HG03565 (cell line): ENCODE measurements at regions not wholly inside any gene's neighbourhood (a gene's known extent, or its start where the extent isn't known, plus 50 kb on each side); places are given as distances from the start of the nearest gene placed in this dataset.
A peak's percentile ranks its signal among the peaks of the same experiment; 100 is the strongest.
"Not testable (repeated sequence)": the region's sequence is repeated elsewhere in the genome, so short reads cannot be mapped to it uniquely, and the experiment has no call there.

ENCODE experiments used
- ATAC-seq: cut with Tn5 transposase; IDR thresholded peaks from one replicate; pipeline ENCODE4 v1.9.1; 2021; ENCODE audit warnings: mild to moderate bottlenecking, moderate library complexity; ENCODE audit not compliant: unreplicated experiment

- no peak for ATAC-seq
These were observed 279.8 kb upstream of the TNC start for GRCh38 chr9:115397591-115398312.

GRCh38 chr9:115398313-115398650 lies 280.3 kb upstream of the TNC start:
- no peak for ATAC-seq

- no peak for ATAC-seq
These were observed 281.0 kb upstream of the TNC start for GRCh38 chr9:115398996-115399395.

- no peak for ATAC-seq
These were observed 282.8 kb upstream of the TNC start for GRCh38 chr9:115400796-115401195.

- ATAC-seq: no peak
These were observed 283.9 kb upstream of the TNC start for GRCh38 chr9:115401756-115402327.

GRCh38 chr9:115403753-115404152 lies 285.8 kb upstream of the TNC start:
- ATAC-seq: no peak

- ATAC-seq: no peak
These were observed 286.4 kb upstream of the TNC start for GRCh38 chr9:115404311-115404710.

GRCh38 chr9:115411516-115411915 lies 293.6 kb upstream of the TNC start:
- ATAC-seq: no peak

GRCh38 chr9:115411993-115412452 lies 294.1 kb upstream of the TNC start:
- ATAC-seq: no peak

- no peak for ATAC-seq
These were observed 294.7 kb upstream of the TNC start for GRCh38 chr9:115412656-115413055.

GRCh38 chr9:115413304-115413703 lies 295.3 kb upstream of the TNC start:
- ATAC-seq: peak; percentile 58

- ATAC-seq: no peak
These were observed 295.9 kb upstream of the TNC start for GRCh38 chr9:115413766-115414382.

- no peak for ATAC-seq
These were observed 296.6 kb upstream of the TNC start for GRCh38 chr9:115414561-115414960.

GRCh38 chr9:115415450-115415849 lies 297.5 kb upstream of the TNC start:
- ATAC-seq: no peak

GRCh38 chr9:115416299-115416698 lies 298.3 kb upstream of the TNC start:
- no peak for ATAC-seq

- ATAC-seq: not testable (repeated sequence)
These were observed 300.2 kb upstream of the TNC start for GRCh38 chr9:115418181-115418580.

- ATAC-seq: no peak
These were observed 305.0 kb upstream of the TNC start for GRCh38 chr9:115422932-115423440.

- no peak for ATAC-seq
These were observed 305.7 kb upstream of the TNC start for GRCh38 chr9:115423646-115424045.

- ATAC-seq: no peak
These were observed 307.6 kb upstream of the TNC start for GRCh38 chr9:115425601-115426000.

- ATAC-seq: no peak
These were observed 319.5 kb upstream of the TNC start for GRCh38 chr9:115437418-115437817.

- no peak for ATAC-seq
These were observed 321.7 kb upstream of the TNC start for GRCh38 chr9:115439641-115440040.

- ATAC-seq: no peak
These were observed 324.1 kb upstream of the TNC start for GRCh38 chr9:115442054-115442453.
